ENCODE measurements at regions not wholly inside any gene's neighbourhood (a gene's known extent, or its start where the extent isn't known, plus 50 kb on each side); places are given as distances from the start of the nearest gene placed in this dataset.

DNA sequence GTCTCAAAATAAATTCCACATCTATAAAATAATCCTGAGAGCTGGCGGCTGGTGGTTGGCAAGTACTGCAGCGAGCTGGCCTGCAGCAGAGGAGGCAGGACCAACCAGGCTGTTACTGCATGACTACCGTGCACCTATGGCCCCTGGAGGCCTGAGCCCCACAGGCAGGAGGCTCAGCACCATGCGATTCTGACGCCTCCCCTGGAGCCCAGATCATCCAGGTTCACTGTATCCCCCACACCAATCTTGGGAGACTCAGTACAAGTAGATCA is 159.5 kb upstream of the NCAM1 start:
- CTCF ChIA-PET = no interaction called here
- Histone ChIP-seq H3K4me1 (ENCODE audit: control insufficient read depth, insufficient read depth, low read length) (no peaks in the 10 kb centered on the region), H3K27me3 (ENCODE audit: control insufficient read depth, insufficient read depth, low read length) (no peaks in the 10 kb centered on the region), H3K4me3 (ENCODE audit: low read depth in 2 of 2, low read length in 2 of 2) (no peak overlapping the region), H3K36me3 (ENCODE audit: control insufficient read depth, insufficient read depth, low read length) (no peaks in the 10 kb centered on the region), H3K27ac (ENCODE audit: low read length) (no peak overlapping the region), H3K9me3 (ENCODE audit: control insufficient read depth, insufficient read depth, low read depth, low read length) (no peaks in the 10 kb centered on the region)
- POLR2A ChIA-PET = no interaction called here
- BruUV-seq (replicated peaks) = no TSS peak
- DNase-seq (ENCODE audit: low read depth, low spot score) (no peak), ATAC-seq (no peak)
- in situ Hi-C loops (cut with HindIII; ENCODE audit: low pct_unique_long_range_greater_than_20kb, low sequenced_read_pairs) (no loop called here), intact Hi-C loops (cut with micrococcal nuclease; ENCODE audit: unreplicated experiment) (no loop called here)
- no peak for TF ChIP-seq POLR2AphosphoS5 (IDR thresholded peaks at IDR 0.05; ENCODE audit: low read depth, low read length)
- TF ChIP-seq, protein P1, sequence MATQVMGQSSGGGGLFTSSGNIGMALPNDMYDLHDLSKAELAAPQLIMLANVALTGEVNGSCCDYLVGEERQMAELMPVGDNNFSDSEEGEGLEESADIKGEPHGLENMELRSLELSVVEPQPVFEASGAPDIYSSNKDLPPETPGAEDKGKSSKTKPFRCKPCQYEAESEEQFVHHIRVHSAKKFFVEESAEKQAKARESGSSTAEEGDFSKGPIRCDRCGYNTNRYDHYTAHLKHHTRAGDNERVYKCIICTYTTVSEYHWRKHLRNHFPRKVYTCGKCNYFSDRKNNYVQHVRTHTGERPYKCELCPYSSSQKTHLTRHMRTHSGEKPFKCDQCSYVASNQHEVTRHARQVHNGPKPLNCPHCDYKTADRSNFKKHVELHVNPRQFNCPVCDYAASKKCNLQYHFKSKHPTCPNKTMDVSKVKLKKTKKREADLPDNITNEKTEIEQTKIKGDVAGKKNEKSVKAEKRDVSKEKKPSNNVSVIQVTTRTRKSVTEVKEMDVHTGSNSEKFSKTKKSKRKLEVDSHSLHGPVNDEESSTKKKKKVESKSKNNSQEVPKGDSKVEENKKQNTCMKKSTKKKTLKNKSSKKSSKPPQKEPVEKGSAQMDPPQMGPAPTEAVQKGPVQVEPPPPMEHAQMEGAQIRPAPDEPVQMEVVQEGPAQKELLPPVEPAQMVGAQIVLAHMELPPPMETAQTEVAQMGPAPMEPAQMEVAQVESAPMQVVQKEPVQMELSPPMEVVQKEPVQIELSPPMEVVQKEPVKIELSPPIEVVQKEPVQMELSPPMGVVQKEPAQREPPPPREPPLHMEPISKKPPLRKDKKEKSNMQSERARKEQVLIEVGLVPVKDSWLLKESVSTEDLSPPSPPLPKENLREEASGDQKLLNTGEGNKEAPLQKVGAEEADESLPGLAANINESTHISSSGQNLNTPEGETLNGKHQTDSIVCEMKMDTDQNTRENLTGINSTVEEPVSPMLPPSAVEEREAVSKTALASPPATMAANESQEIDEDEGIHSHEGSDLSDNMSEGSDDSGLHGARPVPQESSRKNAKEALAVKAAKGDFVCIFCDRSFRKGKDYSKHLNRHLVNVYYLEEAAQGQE (IDR thresholded peaks at IDR 0.05; ENCODE audit: insufficient read depth in 1 of 2, low read depth in 2 of 2, low read length in 1 of 2) = no peak
- no peak for TF ChIP-seq CTCF (IDR thresholded peaks at IDR 0.05)
- TF ChIP-seq SIN3A (IDR thresholded peaks at IDR 0.05; ENCODE audit: borderline replicate concordance, insufficient read depth, low read depth, low read length) = no peak
- TF ChIP-seq TCF7L2 (IDR thresholded peaks at IDR 0.05; ENCODE audit: low read depth, low read length) = no peak

- Histone ChIP-seq H3K4me1 (ENCODE audit: control insufficient read depth, insufficient read depth, low read length) (no peaks in the 10 kb centered on the region), H3K9me3 (ENCODE audit: control insufficient read depth, insufficient read depth, low read depth, low read length) (no peaks in the 10 kb centered on the region), H3K27ac (ENCODE audit: low read length) (no peak overlapping the region), H3K27me3 (ENCODE audit: control insufficient read depth, insufficient read depth, low read length) (no peaks in the 10 kb centered on the region), H3K4me3 (ENCODE audit: low read depth in 2 of 2, low read length in 2 of 2) (no peak overlapping the region), H3K36me3 (ENCODE audit: control insufficient read depth, insufficient read depth, low read length) (no peaks in the 10 kb centered on the region)
- ChIA-PET POLR2A (no interaction called here), CTCF (no interaction called here)
- TF ChIP-seq POLR2AphosphoS5 (IDR thresholded peaks at IDR 0.05; ENCODE audit: low read depth, low read length) (no peak), SIN3A (IDR thresholded peaks at IDR 0.05; ENCODE audit: borderline replicate concordance, insufficient read depth, low read depth, low read length) (no peak), TCF7L2 (IDR thresholded peaks at IDR 0.05; ENCODE audit: low read depth, low read length) (no peak), CTCF (IDR thresholded peaks at IDR 0.05) (no peak)
- TF ChIP-seq, protein P1 (IDR thresholded peaks at IDR 0.05; ENCODE audit: insufficient read depth in 1 of 2, low read depth in 2 of 2, low read length in 1 of 2) = no peak
- in situ Hi-C loops (cut with HindIII; ENCODE audit: low pct_unique_long_range_greater_than_20kb, low sequenced_read_pairs) (no loop called here), intact Hi-C loops (cut with micrococcal nuclease; ENCODE audit: unreplicated experiment) (no loop called here)
- ATAC-seq = no peak
- no peak for DNase-seq (ENCODE audit: low read depth, low spot score)
- BruUV-seq (replicated peaks) = no TSS peak
Observed at GRCh38 chr11:112805658-112806057, 155.6 kb upstream of the NCAM1 start.
